ENCODE measurements at regions not wholly inside any gene's neighbourhood (a gene's known extent, or its start where the extent isn't known, plus 50 kb on each side); places are given as distances from the start of the nearest gene placed in this dataset.

GRCh38 chr4:138964716-138965426, 50.7 kb upstream of the NOCT start:
- DNase-seq (ENCODE audit: low spot score): no peak
- in situ Hi-C loops (cut with HindIII; ENCODE audit: low sequenced_read_pairs): no loop called here

- in situ Hi-C loops (cut with HindIII; ENCODE audit: low sequenced_read_pairs): no loop called here
- no peak for DNase-seq (ENCODE audit: low spot score)
Observed at GRCh38 chr4:138963412-138963811, 52.2 kb upstream of the NOCT start.

GRCh38 chr4:138961664-138962063, 53.9 kb upstream of the NOCT start:
- in situ Hi-C loops (cut with HindIII; ENCODE audit: low sequenced_read_pairs): no loop called here
- DNase-seq (ENCODE audit: low spot score): no peak

GRCh38 chr4:138961129-138961528, 54.5 kb upstream of the NOCT start:
- in situ Hi-C loops (cut with HindIII; ENCODE audit: low sequenced_read_pairs): no loop called here
- no peak for DNase-seq (ENCODE audit: low spot score)

GRCh38 chr4:138960175-138960710, 55.3 kb upstream of the NOCT start:
- in situ Hi-C loops (cut with HindIII; ENCODE audit: low sequenced_read_pairs): no loop called here
- DNase-seq (ENCODE audit: low spot score): no peak

GRCh38 chr4:138959097-138959815, 56.3 kb upstream of the NOCT start:
- in situ Hi-C loops (cut with HindIII; ENCODE audit: low sequenced_read_pairs): no loop called here
- DNase-seq (ENCODE audit: low spot score): no peak

- in situ Hi-C loops (cut with HindIII; ENCODE audit: low sequenced_read_pairs): no loop called here
- DNase-seq (ENCODE audit: low spot score): no peak
Observed at GRCh38 chr4:138958519-138958918, 57.1 kb upstream of the NOCT start.

GRCh38 chr4:138957302-138957701, 58.3 kb upstream of the NOCT start:
- DNase-seq (ENCODE audit: low spot score): no peak
- in situ Hi-C loops (cut with HindIII; ENCODE audit: low sequenced_read_pairs): no loop called here

GRCh38 chr4:138954428-138954827, 61.2 kb upstream of the NOCT start:
- no peak for DNase-seq (ENCODE audit: low spot score)
- in situ Hi-C loops (cut with HindIII; ENCODE audit: low sequenced_read_pairs): no loop called here

- DNase-seq (ENCODE audit: low spot score): no peak
- in situ Hi-C loops (cut with HindIII; ENCODE audit: low sequenced_read_pairs): no loop called here
Observed at GRCh38 chr4:138953961-138954371, 61.6 kb upstream of the NOCT start.

GRCh38 chr4:138952411-138952810, 63.2 kb upstream of the NOCT start:
- in situ Hi-C loops (cut with HindIII; ENCODE audit: low sequenced_read_pairs): no loop called here
- no peak for DNase-seq (ENCODE audit: low spot score)

GRCh38 chr4:138951764-138952163, 63.8 kb upstream of the NOCT start:
- in situ Hi-C loops (cut with HindIII; ENCODE audit: low sequenced_read_pairs): no loop called here
- DNase-seq (ENCODE audit: low spot score): no peak

GRCh38 chr4:138949866-138950265, 65.7 kb upstream of the NOCT start:
- in situ Hi-C loops (cut with HindIII; ENCODE audit: low sequenced_read_pairs): no loop called here
- DNase-seq (ENCODE audit: low spot score): no peak

GRCh38 chr4:138948918-138949317, 66.7 kb upstream of the NOCT start:
- in situ Hi-C loops (cut with HindIII; ENCODE audit: low sequenced_read_pairs): no loop called here
- no peak for DNase-seq (ENCODE audit: low spot score)

- in situ Hi-C loops (cut with HindIII; ENCODE audit: low sequenced_read_pairs): no loop called here
- no peak for DNase-seq (ENCODE audit: low spot score)
Observed at GRCh38 chr4:138946306-138946705, 69.3 kb upstream of the NOCT start.

- DNase-seq (ENCODE audit: low spot score): no peak
- in situ Hi-C loops (cut with HindIII; ENCODE audit: low sequenced_read_pairs): no loop called here
Observed at GRCh38 chr4:138945840-138946239, 69.7 kb upstream of the NOCT start.

- no peak for DNase-seq (ENCODE audit: low spot score)
- in situ Hi-C loops (cut with HindIII; ENCODE audit: low sequenced_read_pairs): no loop called here
Observed at GRCh38 chr4:138945401-138945800, 70.2 kb upstream of the NOCT start.

- DNase-seq (ENCODE audit: low spot score): no peak
Observed at GRCh38 chr4:138943893-138944292, 71.7 kb upstream of the NOCT start.

GRCh38 chr4:138941037-138941436, 74.5 kb upstream of the NOCT start:
- in situ Hi-C loops (cut with HindIII; ENCODE audit: low sequenced_read_pairs): no loop called here
- no peak for DNase-seq (ENCODE audit: low spot score)

More at GRCh38 chr4:138943893-138944292, 71.7 kb upstream of the NOCT start:
- in situ Hi-C loops (cut with HindIII; ENCODE audit: low sequenced_read_pairs): no loop called here

- in situ Hi-C loops (cut with HindIII; ENCODE audit: low sequenced_read_pairs): no loop called here
- DNase-seq (ENCODE audit: low spot score): no peak
Observed at GRCh38 chr4:138939960-138940359, 75.6 kb upstream of the NOCT start.

- in situ Hi-C loops (cut with HindIII; ENCODE audit: low sequenced_read_pairs): no loop called here
- peak; percentile 35 for DNase-seq (ENCODE audit: low spot score)
Observed at GRCh38 chr4:138938366-138938690, 77.3 kb upstream of the NOCT start.
